ENCODE measurements at regions not wholly inside any gene's neighbourhood (a gene's known extent, or its start where the extent isn't known, plus 50 kb on each side); places are given as distances from the start of the nearest gene placed in this dataset.
A peak's percentile ranks its signal among the peaks of the same experiment; 100 is the strongest.

- 100% methylated on average over 2 of the region's 3 CpGs for WGBS (ENCODE audit: insufficient coverage)
- Histone ChIP-seq H3K9me3 (ENCODE audit: control insufficient read depth, insufficient read depth, low read length) (no peaks in the 10 kb centered on the region), H3K27me3 (ENCODE audit: control insufficient read depth, insufficient read depth, low read length) (no peaks in the 10 kb centered on the region), H3K4me1 (ENCODE audit: control insufficient read depth, insufficient read depth, low read length) (peaks cover 2% of the 10 kb centered on the region), H3K27ac (ENCODE audit: low read length) (no peak overlapping the region), H3K36me3 (ENCODE audit: control insufficient read depth, insufficient read depth, low read length) (no peaks in the 10 kb centered on the region), H3K4me3 (ENCODE audit: low read length) (no peak overlapping the region)
- Mint-ChIP-seq H3K27ac (no peak overlapping the region), H3K4me1 (no peaks in the 10 kb centered on the region), H3K27me3 (ENCODE audit: low read depth in 2 of 2) (peaks cover 3 to 4% of the 10 kb centered on the region in 2 donors), H3K9me3 (no peaks in the 10 kb centered on the region), H3K36me3 (no peaks in the 10 kb centered on the region), H3K4me3 (no peak overlapping the region)
- intact Hi-C loops (cut with micrococcal nuclease), result no loop called here
- DNase-seq, result no peak
- ATAC-seq, result no peak
- TF ChIP-seq, protein P1, sequence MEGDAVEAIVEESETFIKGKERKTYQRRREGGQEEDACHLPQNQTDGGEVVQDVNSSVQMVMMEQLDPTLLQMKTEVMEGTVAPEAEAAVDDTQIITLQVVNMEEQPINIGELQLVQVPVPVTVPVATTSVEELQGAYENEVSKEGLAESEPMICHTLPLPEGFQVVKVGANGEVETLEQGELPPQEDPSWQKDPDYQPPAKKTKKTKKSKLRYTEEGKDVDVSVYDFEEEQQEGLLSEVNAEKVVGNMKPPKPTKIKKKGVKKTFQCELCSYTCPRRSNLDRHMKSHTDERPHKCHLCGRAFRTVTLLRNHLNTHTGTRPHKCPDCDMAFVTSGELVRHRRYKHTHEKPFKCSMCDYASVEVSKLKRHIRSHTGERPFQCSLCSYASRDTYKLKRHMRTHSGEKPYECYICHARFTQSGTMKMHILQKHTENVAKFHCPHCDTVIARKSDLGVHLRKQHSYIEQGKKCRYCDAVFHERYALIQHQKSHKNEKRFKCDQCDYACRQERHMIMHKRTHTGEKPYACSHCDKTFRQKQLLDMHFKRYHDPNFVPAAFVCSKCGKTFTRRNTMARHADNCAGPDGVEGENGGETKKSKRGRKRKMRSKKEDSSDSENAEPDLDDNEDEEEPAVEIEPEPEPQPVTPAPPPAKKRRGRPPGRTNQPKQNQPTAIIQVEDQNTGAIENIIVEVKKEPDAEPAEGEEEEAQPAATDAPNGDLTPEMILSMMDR (IDR thresholded peaks at IDR 0.05), result no peak
Measured at GRCh38 chr11:13857828-13858227, 104.7 kb upstream of the SPON1 start.

GRCh38 chr11:13859892-13860291, 102.6 kb upstream of the SPON1 start:
- no peak for ATAC-seq
- H3K9me3 Mint-ChIP-seq, result no peaks in the 10 kb centered on the region
- WGBS (ENCODE audit: insufficient coverage), result 53% methylated on average over 9 of the region's 9 CpGs
- Histone ChIP-seq H3K27me3 (ENCODE audit: control insufficient read depth, insufficient read depth, low read length) (no peaks in the 10 kb centered on the region), H3K9me3 (ENCODE audit: control insufficient read depth, insufficient read depth, low read length) (no peaks in the 10 kb centered on the region), H3K4me1 (ENCODE audit: control insufficient read depth, insufficient read depth, low read length) (peaks cover 2% of the 10 kb centered on the region), H3K27ac (ENCODE audit: low read length) (no peak overlapping the region), H3K36me3 (ENCODE audit: control insufficient read depth, insufficient read depth, low read length) (no peaks in the 10 kb centered on the region), H3K4me3 (ENCODE audit: low read length) (no peak overlapping the region)
- peak in 1 of 2 donors; percentile 69 for DNase-seq
- TF ChIP-seq, protein P1 (IDR thresholded peaks at IDR 0.05), result no peak
- no peak overlapping the region for H3K4me3 Mint-ChIP-seq
- no peak overlapping the region for H3K27ac Mint-ChIP-seq
- no peaks in the 10 kb centered on the region for H3K4me1 Mint-ChIP-seq
- no peaks in the 10 kb centered on the region for H3K27me3 Mint-ChIP-seq (ENCODE audit: low read depth in 2 of 2)
- no peaks in the 10 kb centered on the region for H3K36me3 Mint-ChIP-seq
- intact Hi-C loops (cut with micrococcal nuclease), result no loop called here

DNA sequence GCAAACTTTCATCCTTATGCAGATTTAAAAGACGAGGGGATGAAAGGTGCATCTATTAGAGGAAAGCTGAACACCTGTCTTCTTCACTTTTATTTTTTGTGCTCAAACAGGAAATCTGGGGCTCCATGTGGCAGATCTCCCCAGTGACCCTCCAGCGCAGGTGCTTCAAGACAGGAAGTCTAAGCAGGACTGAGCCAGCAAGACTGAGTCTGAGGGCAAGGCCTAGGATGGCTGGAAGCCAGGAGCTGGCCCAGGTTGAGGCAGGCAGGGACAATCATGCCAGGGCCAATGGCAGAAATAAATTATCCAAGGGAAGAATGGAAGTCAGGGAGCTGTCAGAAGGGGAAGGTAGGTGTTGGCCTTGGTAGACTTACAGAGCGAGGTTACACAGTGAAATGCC, 101.1 kb upstream of the SPON1 start:
- no peaks in the 10 kb centered on the region for H3K27me3 Mint-ChIP-seq (ENCODE audit: low read depth in 2 of 2)
- DNase-seq, result peak in 1 of 2 donors; percentile 41
- Histone ChIP-seq H3K36me3 (ENCODE audit: control insufficient read depth, insufficient read depth, low read length) (no peaks in the 10 kb centered on the region), H3K9me3 (ENCODE audit: control insufficient read depth, insufficient read depth, low read length) (no peaks in the 10 kb centered on the region), H3K4me3 (ENCODE audit: low read length) (no peak overlapping the region), H3K27me3 (ENCODE audit: control insufficient read depth, insufficient read depth, low read length) (no peaks in the 10 kb centered on the region), H3K4me1 (ENCODE audit: control insufficient read depth, insufficient read depth, low read length) (peaks cover 2% of the 10 kb centered on the region), H3K27ac (ENCODE audit: low read length) (no peak overlapping the region)
- no peak for ATAC-seq
- no peaks in the 10 kb centered on the region for H3K36me3 Mint-ChIP-seq
- H3K9me3 Mint-ChIP-seq, result no peaks in the 10 kb centered on the region
- H3K4me3 Mint-ChIP-seq, result no peak overlapping the region
- intact Hi-C loops (cut with micrococcal nuclease), result no loop called here
- 44% methylated on average over 3 of the region's 3 CpGs for WGBS (ENCODE audit: insufficient coverage)
- no peaks in the 10 kb centered on the region for H3K4me1 Mint-ChIP-seq
- no peak overlapping the region for H3K27ac Mint-ChIP-seq
- TF ChIP-seq, protein P1 (IDR thresholded peaks at IDR 0.05), result no peak

GRCh38 chr11:13862845-13863392, 99.6 kb upstream of the SPON1 start:
- Mint-ChIP-seq H3K36me3 (no peaks in the 10 kb centered on the region), H3K4me1 (no peaks in the 10 kb centered on the region), H3K27me3 (ENCODE audit: low read depth in 2 of 2) (no peaks in the 10 kb centered on the region), H3K4me3 (no peak overlapping the region), H3K9me3 (no peaks in the 10 kb centered on the region), H3K27ac (no peak overlapping the region)
- Histone ChIP-seq H3K4me3 (ENCODE audit: low read length) (no peak overlapping the region), H3K4me1 (ENCODE audit: control insufficient read depth, insufficient read depth, low read length) (peaks cover 2% of the 10 kb centered on the region), H3K27ac (ENCODE audit: low read length) (no peak overlapping the region), H3K9me3 (ENCODE audit: control insufficient read depth, insufficient read depth, low read length) (no peaks in the 10 kb centered on the region), H3K36me3 (ENCODE audit: control insufficient read depth, insufficient read depth, low read length) (no peaks in the 10 kb centered on the region), H3K27me3 (ENCODE audit: control insufficient read depth, insufficient read depth, low read length) (no peaks in the 10 kb centered on the region)
- DNase-seq, result no peak
- 87% methylated on average over 1 of the region's 3 CpGs for WGBS (ENCODE audit: insufficient coverage)
- intact Hi-C loops (cut with micrococcal nuclease), result no loop called here
- TF ChIP-seq, protein P1 (IDR thresholded peaks at IDR 0.05), result no peak
- ATAC-seq, result no peak
